ENCODE measurements at regions not wholly inside any gene's neighbourhood (a gene's known extent, or its start where the extent isn't known, plus 50 kb on each side); places are given as distances from the start of the nearest gene placed in this dataset.

DNA sequence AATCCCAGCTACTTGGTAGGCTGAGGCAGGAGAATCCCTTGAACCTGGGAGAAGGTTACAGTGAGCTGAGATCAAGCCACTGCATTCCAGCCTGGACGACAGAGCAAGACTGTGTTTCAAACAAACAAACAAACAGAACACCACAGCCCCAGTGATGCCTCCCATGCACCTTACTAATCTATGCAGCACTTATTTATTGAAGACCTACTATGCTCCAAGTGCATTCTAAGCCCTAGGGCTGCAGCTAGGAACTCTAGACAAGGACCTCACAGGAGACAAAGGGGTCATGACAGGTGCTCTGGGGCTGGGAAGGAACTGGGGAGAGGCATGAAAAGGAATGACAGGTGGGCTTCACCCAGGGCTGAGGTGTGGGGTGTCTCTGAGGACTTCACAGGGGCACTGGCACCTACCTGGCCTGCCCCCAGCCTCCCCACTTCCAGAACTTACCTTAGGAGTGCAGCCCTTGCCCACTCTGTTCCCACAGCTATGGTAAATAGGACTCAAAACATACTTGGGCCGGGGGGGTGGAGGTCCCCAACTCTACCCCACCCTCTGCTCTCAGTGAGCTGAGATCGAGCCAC is 69.4 kb downstream of the C9orf50 start:
- TF ChIP-seq POLR2A (IDR thresholded peaks at IDR 0.05; ENCODE audit: low read length) (no peak), GATA1 (IDR thresholded peaks at IDR 0.05; ENCODE audit: low read depth, low read length) (no peak)

Measured in erythroblast (primary cell).